ENCODE measurements at regions not wholly inside any gene's neighbourhood (a gene's known extent, or its start where the extent isn't known, plus 50 kb on each side); places are given as distances from the start of the nearest gene placed in this dataset.

- no peak overlapping the region for H3K4me3 Mint-ChIP-seq
- no peak overlapping the region for H3K27ac Mint-ChIP-seq
- no peak for DNase-seq (ENCODE audit: extremely low spot score, unreplicated experiment)
- no peaks in the 10 kb centered on the region for H3K27me3 Mint-ChIP-seq
- H3K36me3 Mint-ChIP-seq: no peaks in the 10 kb centered on the region
- H3K9me3 Mint-ChIP-seq: no peaks in the 10 kb centered on the region
- TF ChIP-seq CTCF (conservative IDR thresholded peaks at IDR 0.05): no peak
- H3K4me1 Mint-ChIP-seq (ENCODE audit: unreplicated experiment): peaks cover 8% of the 10 kb centered on the region
These were observed 1093.6 kb downstream of the IGSF11 start for GRCh38 chr3:117941015-117941414.

- H3K4me1 Mint-ChIP-seq (ENCODE audit: unreplicated experiment): peaks cover 8% of the 10 kb centered on the region
- no peaks in the 10 kb centered on the region for H3K9me3 Mint-ChIP-seq
- no peaks in the 10 kb centered on the region for H3K27me3 Mint-ChIP-seq
- H3K27ac Mint-ChIP-seq: no peak overlapping the region
- H3K4me3 Mint-ChIP-seq: no peak overlapping the region
- DNase-seq (ENCODE audit: extremely low spot score, unreplicated experiment): no peak
- no peaks in the 10 kb centered on the region for H3K36me3 Mint-ChIP-seq
- no peak for TF ChIP-seq CTCF (conservative IDR thresholded peaks at IDR 0.05)
These were observed 1092.9 kb downstream of the IGSF11 start for GRCh38 chr3:117941756-117942155.

GRCh38 chr3:117954131-117954530 is 1080.5 kb downstream of the IGSF11 start:
- no peaks in the 10 kb centered on the region for H3K27me3 Mint-ChIP-seq
- H3K4me1 Mint-ChIP-seq (ENCODE audit: unreplicated experiment): no peaks in the 10 kb centered on the region
- peaks cover 2% of the 10 kb centered on the region for H3K9me3 Mint-ChIP-seq
- no peak overlapping the region for H3K4me3 Mint-ChIP-seq
- no peaks in the 10 kb centered on the region for H3K36me3 Mint-ChIP-seq
- no peak for DNase-seq (ENCODE audit: extremely low spot score, unreplicated experiment)
- TF ChIP-seq CTCF (conservative IDR thresholded peaks at IDR 0.05): no peak
- H3K27ac Mint-ChIP-seq: no peak overlapping the region

DNA sequence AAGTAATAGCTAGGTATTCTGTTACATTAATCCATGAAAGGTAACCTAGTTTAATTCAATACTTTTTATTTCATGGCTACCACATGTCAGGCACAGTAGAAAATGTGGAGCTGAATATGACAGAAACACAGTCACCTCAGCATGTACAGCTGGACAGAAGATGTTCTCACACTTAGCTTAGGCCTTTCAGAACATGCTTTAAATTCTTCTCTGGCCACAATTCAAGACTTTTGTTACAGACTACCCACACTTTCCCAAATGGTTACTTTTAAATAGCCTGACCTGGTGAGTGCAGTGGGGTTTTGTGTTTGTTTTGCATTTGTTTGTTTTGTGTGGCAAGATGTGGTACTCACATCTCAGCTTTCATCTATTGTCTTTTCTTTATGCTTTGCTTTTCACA is 1079.5 kb downstream of the IGSF11 start:
- no peak overlapping the region for H3K27ac Mint-ChIP-seq
- H3K27me3 Mint-ChIP-seq: no peaks in the 10 kb centered on the region
- DNase-seq (ENCODE audit: extremely low spot score, unreplicated experiment): no peak
- TF ChIP-seq CTCF (conservative IDR thresholded peaks at IDR 0.05): no peak
- no peak overlapping the region for H3K4me3 Mint-ChIP-seq
- H3K9me3 Mint-ChIP-seq: no peaks in the 10 kb centered on the region
- H3K4me1 Mint-ChIP-seq (ENCODE audit: unreplicated experiment): no peaks in the 10 kb centered on the region
- H3K36me3 Mint-ChIP-seq: no peaks in the 10 kb centered on the region

GRCh38 chr3:117958027-117958426 is 1076.6 kb downstream of the IGSF11 start:
- H3K27ac Mint-ChIP-seq: no peak overlapping the region

More at GRCh38 chr3:117958027-117958426, 1076.6 kb downstream of the IGSF11 start:
- Mint-ChIP-seq H3K36me3 (no peaks in the 10 kb centered on the region), H3K4me1 (ENCODE audit: unreplicated experiment) (no peaks in the 10 kb centered on the region), H3K4me3 (no peak overlapping the region), H3K27me3 (no peaks in the 10 kb centered on the region), H3K9me3 (no peaks in the 10 kb centered on the region)
- no peak for DNase-seq (ENCODE audit: extremely low spot score, unreplicated experiment)
- TF ChIP-seq CTCF (conservative IDR thresholded peaks at IDR 0.05): no peak

Measured in type B pancreatic cell (in vitro differentiated cells).